ENCODE measurements at regions not wholly inside any gene's neighbourhood (a gene's known extent, or its start where the extent isn't known, plus 50 kb on each side); places are given as distances from the start of the nearest gene placed in this dataset.
A peak's percentile ranks its signal among the peaks of the same experiment; 100 is the strongest.

- WGBS, 5 donors = 84 to 94% (median 91%) methylated on average over 4 to 5 of the region's 5 CpGs
- Histone ChIP-seq H3K4me1 (peaks cover 0 to 18% (median 9%) of the 10 kb centered on the region in 6 donors), H3K27ac (no peak overlapping the region), H3K27me3 (replicated peaks in 1 of 7) (no peaks in the 10 kb centered on the region), H3K4me3 (no peak overlapping the region), H3K36me3 (no peaks in the 10 kb centered on the region), H3K9me3 (no peaks in the 10 kb centered on the region)
- intact Hi-C loops (cut with DNase I; ENCODE audit: low total_unique reads) = no loop called here
- peak; percentile 61 for DNase-seq
- TF ChIP-seq POLR2A (IDR thresholded peaks at IDR 0.05) (no peak), CTCF (IDR thresholded peaks at IDR 0.05 in 8 of 11, conservative IDR thresholded peaks at IDR 0.05 in 3 of 11) (no peak), POLR2AphosphoS5 (IDR thresholded peaks at IDR 0.05) (no peak)
Observed at GRCh38 chr1:84086189-84086588, 57.9 kb upstream of the PRKACB start.

- no peak overlapping the region for H3K27ac ChIP-seq
- no peaks in the 10 kb centered on the region for H3K36me3 ChIP-seq
- DNase-seq = no peak
- TF ChIP-seq CTCF (IDR thresholded peaks at IDR 0.05 in 8 of 11, conservative IDR thresholded peaks at IDR 0.05 in 3 of 11) (no peak), POLR2A (IDR thresholded peaks at IDR 0.05) (no peak), POLR2AphosphoS5 (IDR thresholded peaks at IDR 0.05) (no peak)
- 77 to 93% (median 87%) methylated on average over 3 of the region's 3 CpGs for WGBS, 5 donors
- no peaks in the 10 kb centered on the region for H3K9me3 ChIP-seq
- no peak overlapping the region for H3K4me3 ChIP-seq
- peaks cover 0 to 18% (median 13%) of the 10 kb centered on the region in 6 donors for H3K4me1 ChIP-seq
- peaks cover 0 to 4% (median 0%) of the 10 kb centered on the region in 7 donors for H3K27me3 ChIP-seq (replicated peaks in 1 of 7)
- intact Hi-C loops (cut with DNase I; ENCODE audit: low total_unique reads) = no loop called here
Observed at GRCh38 chr1:84083307-84083706, 60.8 kb upstream of the PRKACB start.

GRCh38 chr1:84078842-84079202 is 65.2 kb upstream of the PRKACB start:
- Histone ChIP-seq H3K4me3 (peak overlapping the region; percentile 75 to 92 (median 83)), H3K9me3 (no peaks in the 10 kb centered on the region), H3K27me3 (replicated peaks in 1 of 7) (peaks cover 0 to 9% (median 0%) of the 10 kb centered on the region in 7 donors), H3K27ac (peak overlapping the region in 7 of 8 donors; percentile 77 to 91 (median 90)), H3K36me3 (no peaks in the 10 kb centered on the region), H3K4me1 (peaks cover 0 to 32% (median 22%) of the 10 kb centered on the region in 6 donors)
- no peak for TF ChIP-seq CTCF (IDR thresholded peaks at IDR 0.05 in 8 of 11, conservative IDR thresholded peaks at IDR 0.05 in 3 of 11)
- TF ChIP-seq POLR2AphosphoS5 (IDR thresholded peaks at IDR 0.05) = no peak
- TF ChIP-seq POLR2A (IDR thresholded peaks at IDR 0.05) = no peak
- 54 to 74% (median 68%) methylated on average over 5 of the region's 5 CpGs for WGBS, 5 donors
- intact Hi-C loops (cut with DNase I; ENCODE audit: low total_unique reads) = no loop called here
- DNase-seq = no peak

- 1 to 3% (median 2%) methylated on average over 33 to 61 of the region's 61 CpGs for WGBS, 5 donors
- H3K9me3 ChIP-seq = no peaks in the 10 kb centered on the region
- peak in 2 of 3 donors; percentile 19 to 52 for TF ChIP-seq POLR2AphosphoS5 (IDR thresholded peaks at IDR 0.05)
- TF ChIP-seq CTCF (IDR thresholded peaks at IDR 0.05 in 8 of 11, conservative IDR thresholded peaks at IDR 0.05 in 3 of 11) = no peak
- no peak for TF ChIP-seq POLR2A (IDR thresholded peaks at IDR 0.05)
- H3K4me3 ChIP-seq = peak overlapping the region; percentile 75 to 92 (median 83)
- peaks cover 0 to 32% (median 22%) of the 10 kb centered on the region in 6 donors for H3K4me1 ChIP-seq
- peaks cover 0 to 9% (median 0%) of the 10 kb centered on the region in 7 donors for H3K27me3 ChIP-seq (replicated peaks in 1 of 7)
- no peaks in the 10 kb centered on the region for H3K36me3 ChIP-seq
- peak overlapping the region; percentile 77 to 91 (median 90) for H3K27ac ChIP-seq
- intact Hi-C loops (cut with DNase I; ENCODE audit: low total_unique reads) = no loop called here
- peak; percentile 90 for DNase-seq
Observed at GRCh38 chr1:84078108-84078841, 65.8 kb upstream of the PRKACB start.

Measured in spleen (tissue), 11 donors.